Hepatocyte (in vitro differentiated cells): ENCODE measurements at regions not wholly inside any gene's neighbourhood (a gene's known extent, or its start where the extent isn't known, plus 50 kb on each side); places are given as distances from the start of the nearest gene placed in this dataset.

Experiments
- CTCF ChIP-seq: fragments of 200-600 bp; sonication (generic); IDR thresholded peaks from 2 replicates; pipeline ENCODE4 v1.5.1; 2016; ENCODE audit warnings: antibody characterized with exemption, mild to moderate bottlenecking; ENCODE audit not compliant: poor library complexity
- EZH2 ChIP-seq: fragments of 200-600 bp; sonication (generic); IDR thresholded peaks from 2 replicates; pipeline ENCODE4 v1.6.1; 2016; ENCODE audit warnings: antibody characterized with exemption, mild to moderate bottlenecking, borderline replicate concordance

DNA sequence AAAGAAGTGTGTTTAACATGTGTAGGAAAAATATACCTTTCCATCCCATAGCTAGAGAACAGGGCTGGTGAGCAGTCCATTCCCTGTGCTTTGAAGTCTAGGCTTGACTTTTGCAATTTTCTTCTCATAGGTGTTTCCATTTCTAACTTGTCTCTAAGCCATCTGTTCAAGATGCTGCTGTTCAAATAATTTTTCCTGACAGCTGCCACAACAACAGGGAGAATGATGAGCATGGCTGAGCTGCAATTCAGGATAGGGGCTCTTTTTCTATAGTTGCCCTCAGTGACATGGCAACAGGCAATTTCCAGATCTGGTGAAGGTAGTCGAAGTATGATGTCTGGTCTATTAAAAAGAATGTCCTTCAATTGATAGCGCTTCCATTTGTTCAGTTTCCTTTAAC is 103.0 kb upstream of the HS3ST5 start:
- no peak for TF ChIP-seq EZH2
- TF ChIP-seq CTCF, result no peak
